Activated naive CD8-positive, alpha-beta T cell treated with anti-CD3 and anti-CD28 coated beads, Interleukin-2, amount 10 ng/mL, durations not matched to agents 7 days and 5 days (primary cell): ENCODE measurements at regions not wholly inside any gene's neighbourhood (a gene's known extent, or its start where the extent isn't known, plus 50 kb on each side); places are given as distances from the start of the nearest gene placed in this dataset.
"Not testable (repeated sequence)": the region's sequence is repeated elsewhere in the genome, so short reads cannot be mapped to it uniquely, and the experiment has no call there.

ENCODE experiments used
- ATAC-seq: fragments of 150-1000 bp; cut with Tn5 transposase; one replicate; pipeline ENCODE4 v1.10.0; 2021; ENCODE audit warnings: low read depth, moderate library complexity
- POLR2A ChIA-PET: fragments of 350-600 bp; sonication (Branson Sonifier 250); formaldehyde crosslinking; loops from one replicate; lab custom pipeline; 2021; ENCODE audit warnings: antibody characterized with exemption; lab: Charles Lee
- DNase-seq: peaks from one replicate; pipeline ENCODE4 v3.0.0; 2021
- H3K27ac Mint-ChIP-seq: one replicate; pipeline ENCODE4 v1.8.0; 2022; ENCODE audit warnings: mild to moderate bottlenecking, mixed read lengths
- H3K27me3 Mint-ChIP-seq: one replicate; pipeline ENCODE4 v1.8.0; 2022; ENCODE audit warnings: mild to moderate bottlenecking, moderate library complexity, mixed read lengths
- H3K36me3 Mint-ChIP-seq: one replicate; pipeline ENCODE4 v1.8.0; 2021; ENCODE audit warnings: mild to moderate bottlenecking, mixed read lengths
- H3K4me1 Mint-ChIP-seq: one replicate; pipeline ENCODE4 v1.8.0; 2021; ENCODE audit warnings: mixed read lengths
- H3K4me3 Mint-ChIP-seq: one replicate; pipeline ENCODE4 v1.8.0; 2022; ENCODE audit warnings: mild to moderate bottlenecking, moderate library complexity, mixed read lengths
- H3K9me3 Mint-ChIP-seq: one replicate; pipeline ENCODE4 v1.8.0; 2021; ENCODE audit warnings: mixed read lengths

- H3K4me1 Mint-ChIP-seq, H3K9me3 Mint-ChIP-seq, H3K27ac Mint-ChIP-seq, DNase-seq, POLR2A ChIA-PET, H3K4me3 Mint-ChIP-seq, H3K36me3 Mint-ChIP-seq, ATAC-seq: not testable (repeated sequence)
- H3K27me3 Mint-ChIP-seq = peaks cover 13% of the 10 kb centered on the region
Measured at GRCh38 chr1:121050097-121050496, 134.0 kb downstream of the FAM72B start.

GRCh38 chr1:121051161-121051790, 132.9 kb downstream of the FAM72B start:
- ATAC-seq, H3K9me3 Mint-ChIP-seq, H3K27ac Mint-ChIP-seq, DNase-seq, POLR2A ChIA-PET, H3K4me1 Mint-ChIP-seq, H3K36me3 Mint-ChIP-seq: not testable (repeated sequence)
- Mint-ChIP-seq H3K4me3 (peak overlapping the region; percentile 45), H3K27me3 (peaks cover 13% of the 10 kb centered on the region)

- H3K4me1 Mint-ChIP-seq, H3K27ac Mint-ChIP-seq, H3K36me3 Mint-ChIP-seq, H3K4me3 Mint-ChIP-seq, POLR2A ChIA-PET, H3K9me3 Mint-ChIP-seq, DNase-seq: not testable (repeated sequence)
- peaks cover 13% of the 10 kb centered on the region for H3K27me3 Mint-ChIP-seq
- ATAC-seq = peak; percentile 36
Measured at GRCh38 chr1:121052081-121052660, 132.0 kb downstream of the FAM72B start.

- peaks cover 13% of the 10 kb centered on the region for H3K27me3 Mint-ChIP-seq
- H3K4me3 Mint-ChIP-seq, DNase-seq, H3K9me3 Mint-ChIP-seq, POLR2A ChIA-PET, ATAC-seq, H3K36me3 Mint-ChIP-seq, H3K4me1 Mint-ChIP-seq, H3K27ac Mint-ChIP-seq: not testable (repeated sequence)
Measured at GRCh38 chr1:121054928-121055327, 129.2 kb downstream of the FAM72B start.

- H3K4me1 Mint-ChIP-seq, H3K9me3 Mint-ChIP-seq, H3K36me3 Mint-ChIP-seq, ATAC-seq, POLR2A ChIA-PET, DNase-seq, H3K27ac Mint-ChIP-seq, H3K27me3 Mint-ChIP-seq, H3K4me3 Mint-ChIP-seq: not testable (repeated sequence)
Measured at GRCh38 chr1:121066925-121067324, 117.2 kb downstream of the FAM72B start.

- H3K4me1 Mint-ChIP-seq, H3K27me3 Mint-ChIP-seq, DNase-seq, H3K27ac Mint-ChIP-seq, H3K36me3 Mint-ChIP-seq, POLR2A ChIA-PET, H3K9me3 Mint-ChIP-seq, ATAC-seq, H3K4me3 Mint-ChIP-seq: not testable (repeated sequence)
Measured at GRCh38 chr1:121068738-121069499, 115.2 kb downstream of the FAM72B start.

- ATAC-seq, H3K4me1 Mint-ChIP-seq, H3K4me3 Mint-ChIP-seq, POLR2A ChIA-PET, H3K27ac Mint-ChIP-seq, H3K9me3 Mint-ChIP-seq, H3K36me3 Mint-ChIP-seq, H3K27me3 Mint-ChIP-seq, DNase-seq: not testable (repeated sequence)
Measured at GRCh38 chr1:121073852-121074251, 110.3 kb downstream of the FAM72B start.

- H3K27me3 Mint-ChIP-seq, POLR2A ChIA-PET, H3K4me3 Mint-ChIP-seq, H3K36me3 Mint-ChIP-seq, DNase-seq, ATAC-seq, H3K27ac Mint-ChIP-seq, H3K9me3 Mint-ChIP-seq: not testable (repeated sequence)
- H3K4me1 Mint-ChIP-seq = peaks cover 15% of the 10 kb centered on the region
Measured at GRCh38 chr1:121075254-121075805, 108.8 kb downstream of the FAM72B start.

- POLR2A ChIA-PET = not testable (repeated sequence)
Measured at GRCh38 chr1:121076674-121077073, 107.5 kb downstream of the FAM72B start.

GRCh38 chr1:121079655-121080054, 104.5 kb downstream of the FAM72B start:
- not testable (repeated sequence) for H3K27ac Mint-ChIP-seq, H3K36me3 Mint-ChIP-seq
- peak overlapping the region; percentile 50 for H3K4me3 Mint-ChIP-seq

More at GRCh38 chr1:121076674-121077073, 107.5 kb downstream of the FAM72B start:
- H3K9me3 Mint-ChIP-seq, H3K27ac Mint-ChIP-seq, H3K4me3 Mint-ChIP-seq, H3K36me3 Mint-ChIP-seq, H3K27me3 Mint-ChIP-seq, DNase-seq: not testable (repeated sequence)
- peaks cover 23% of the 10 kb centered on the region for H3K4me1 Mint-ChIP-seq
- ATAC-seq = peak; percentile 89

GRCh38 chr1:121080197-121080903, 103.8 kb downstream of the FAM72B start:
- H3K9me3 Mint-ChIP-seq, H3K36me3 Mint-ChIP-seq, H3K27me3 Mint-ChIP-seq, POLR2A ChIA-PET: not testable (repeated sequence)
- DNase-seq (peak; percentile 29), ATAC-seq (peak; percentile 27)
- Mint-ChIP-seq H3K27ac (peak overlapping the region; percentile 38), H3K4me3 (peak overlapping the region; percentile 50), H3K4me1 (peaks cover 20% of the 10 kb centered on the region)

More at GRCh38 chr1:121079655-121080054, 104.5 kb downstream of the FAM72B start:
- H3K27me3 Mint-ChIP-seq, H3K9me3 Mint-ChIP-seq, ATAC-seq, DNase-seq, POLR2A ChIA-PET: not testable (repeated sequence)
- H3K4me1 Mint-ChIP-seq = peaks cover 20% of the 10 kb centered on the region

- DNase-seq, H3K9me3 Mint-ChIP-seq, H3K36me3 Mint-ChIP-seq, ATAC-seq, POLR2A ChIA-PET, H3K27me3 Mint-ChIP-seq: not testable (repeated sequence)
- H3K27ac Mint-ChIP-seq = peak overlapping the region; percentile 51
- H3K4me1 Mint-ChIP-seq = peaks cover 20% of the 10 kb centered on the region
- H3K4me3 Mint-ChIP-seq = peak overlapping the region; percentile 27
Measured at GRCh38 chr1:121080904-121081264, 103.3 kb downstream of the FAM72B start.

- peaks cover 20% of the 10 kb centered on the region for H3K4me1 Mint-ChIP-seq
- H3K9me3 Mint-ChIP-seq, H3K27ac Mint-ChIP-seq, POLR2A ChIA-PET, H3K36me3 Mint-ChIP-seq, H3K27me3 Mint-ChIP-seq, DNase-seq: not testable (repeated sequence)
- peak overlapping the region; percentile 0 for H3K4me3 Mint-ChIP-seq
- ATAC-seq = peak; percentile 28
Measured at GRCh38 chr1:121081625-121082199, 102.4 kb downstream of the FAM72B start.
